ENCODE measurements at regions not wholly inside any gene's neighbourhood (a gene's known extent, or its start where the extent isn't known, plus 50 kb on each side); places are given as distances from the start of the nearest gene placed in this dataset.

- H3K4me3 ChIP-seq (ENCODE audit: low read depth, low read length): no peak overlapping the region
- in situ Hi-C loops (cut with HindIII; ENCODE audit: low sequenced_read_pairs): no loop called here
- DNase-seq (ENCODE audit: low read depth): no peak
Measured at GRCh38 chr2:77604953-77605929, 83.1 kb upstream of the LRRTM4 start.

GRCh38 chr2:77608510-77608909, 86.3 kb upstream of the LRRTM4 start:
- no peak for TF ChIP-seq CTCF (IDR thresholded peaks at IDR 0.05; ENCODE audit: low read depth, low read length, missing control alignments)
- in situ Hi-C loops (cut with HindIII; ENCODE audit: low sequenced_read_pairs): no loop called here

More at GRCh38 chr2:77604953-77605929, 83.1 kb upstream of the LRRTM4 start:
- no peak for TF ChIP-seq CTCF (IDR thresholded peaks at IDR 0.05; ENCODE audit: low read depth, low read length, missing control alignments)

GRCh38 chr2:77629539-77629938, 107.4 kb upstream of the LRRTM4 start:
- no peak for TF ChIP-seq CTCF (IDR thresholded peaks at IDR 0.05; ENCODE audit: low read depth, low read length, missing control alignments)
- in situ Hi-C loops (cut with HindIII; ENCODE audit: low sequenced_read_pairs): no loop called here
- no peak overlapping the region for H3K4me3 ChIP-seq (ENCODE audit: low read depth, low read length)
- DNase-seq (ENCODE audit: low read depth): peak; percentile 2

More at GRCh38 chr2:77608510-77608909, 86.3 kb upstream of the LRRTM4 start:
- H3K4me3 ChIP-seq (ENCODE audit: low read depth, low read length): no peak overlapping the region
- DNase-seq (ENCODE audit: low read depth): no peak

- DNase-seq (ENCODE audit: low read depth): no peak
- TF ChIP-seq CTCF (IDR thresholded peaks at IDR 0.05; ENCODE audit: low read depth, low read length, missing control alignments): no peak
- H3K4me3 ChIP-seq (ENCODE audit: low read depth, low read length): no peak overlapping the region
- in situ Hi-C loops (cut with HindIII; ENCODE audit: low sequenced_read_pairs): no loop called here
Measured at GRCh38 chr2:77631007-77631406, 108.8 kb upstream of the LRRTM4 start.

GRCh38 chr2:77633601-77634000, 111.4 kb upstream of the LRRTM4 start:
- no peak overlapping the region for H3K4me3 ChIP-seq (ENCODE audit: low read depth, low read length)
- no peak for TF ChIP-seq CTCF (IDR thresholded peaks at IDR 0.05; ENCODE audit: low read depth, low read length, missing control alignments)
- in situ Hi-C loops (cut with HindIII; ENCODE audit: low sequenced_read_pairs): no loop called here
- no peak for DNase-seq (ENCODE audit: low read depth)

- no peak for TF ChIP-seq CTCF (IDR thresholded peaks at IDR 0.05; ENCODE audit: low read depth, low read length, missing control alignments)
Measured at GRCh38 chr2:77640924-77641323, 118.7 kb upstream of the LRRTM4 start.

More at GRCh38 chr2:77640924-77641323, 118.7 kb upstream of the LRRTM4 start:
- no peak overlapping the region for H3K4me3 ChIP-seq (ENCODE audit: low read depth, low read length)
- in situ Hi-C loops (cut with HindIII; ENCODE audit: low sequenced_read_pairs): no loop called here
- DNase-seq (ENCODE audit: low read depth): no peak
